GM18909 (cell line): ENCODE measurements at regions not wholly inside any gene's neighbourhood (a gene's known extent, or its start where the extent isn't known, plus 50 kb on each side); places are given as distances from the start of the nearest gene placed in this dataset.

Source experiments
- ATAC-seq: cut with Tn5 transposase; IDR thresholded peaks from one replicate; pipeline ENCODE4 v1.9.1; 2021; ENCODE audit warnings: mild to moderate bottlenecking; ENCODE audit not compliant: unreplicated experiment, poor library complexity

DNA sequence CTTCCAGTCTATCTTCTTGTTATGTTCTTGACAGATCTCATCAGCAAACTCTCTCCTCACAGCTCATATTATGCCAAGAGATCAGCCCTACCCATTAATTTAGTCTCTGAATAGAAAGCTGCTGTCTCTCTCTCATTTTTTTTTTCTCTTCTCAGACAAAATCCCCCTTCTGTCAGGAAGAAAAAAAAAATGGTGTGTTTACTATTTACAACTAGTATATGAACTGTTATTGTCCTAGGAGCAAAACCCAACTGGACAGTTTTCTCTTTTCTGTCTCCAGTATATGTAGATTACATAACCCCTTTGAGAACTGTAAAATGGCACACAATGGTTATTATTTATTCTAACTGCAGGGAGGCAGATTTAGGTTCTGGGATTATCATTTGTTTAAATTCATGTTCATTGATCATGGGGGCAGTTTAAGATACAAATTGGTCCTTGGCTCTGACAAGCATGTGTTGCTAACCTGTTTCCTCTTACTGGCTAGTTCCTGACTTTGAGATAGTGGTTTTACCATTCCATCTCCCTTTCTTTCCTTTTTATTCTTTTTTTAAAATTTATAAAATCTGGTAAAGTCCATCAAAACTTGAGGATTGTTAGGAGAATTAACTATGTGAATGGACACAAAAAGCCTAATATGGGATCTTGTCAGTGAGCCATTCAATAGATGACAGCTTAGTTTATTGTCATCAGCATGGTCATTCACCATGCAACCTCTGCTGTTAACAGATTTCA is 210.0 kb upstream of the PAPPA start:
- no peak for ATAC-seq

- ATAC-seq: no peak
Observed at GRCh38 chr9:115944166-115944948, 209.2 kb upstream of the PAPPA start.

- no peak for ATAC-seq
Observed at GRCh38 chr9:115945009-115945431, 208.6 kb upstream of the PAPPA start.

DNA sequence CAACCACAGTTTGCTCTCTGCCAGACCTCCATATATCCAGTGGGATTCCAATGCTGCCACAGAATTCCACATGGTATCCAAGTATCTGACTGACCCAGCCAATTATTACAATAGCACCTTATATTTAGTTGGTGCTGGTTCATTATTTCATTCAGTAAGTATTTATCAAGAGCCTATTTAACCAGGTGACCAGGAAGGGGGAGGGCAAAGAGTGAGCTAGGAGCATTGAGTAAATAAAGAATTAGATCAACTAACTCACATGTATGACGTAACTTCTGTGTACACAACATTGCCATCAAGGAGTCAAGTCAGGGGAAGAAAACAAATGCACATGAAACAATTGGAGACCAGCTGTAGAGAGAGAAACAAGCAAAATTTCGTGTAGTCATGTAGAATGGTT is 207.1 kb upstream of the PAPPA start:
- no peak for ATAC-seq

DNA sequence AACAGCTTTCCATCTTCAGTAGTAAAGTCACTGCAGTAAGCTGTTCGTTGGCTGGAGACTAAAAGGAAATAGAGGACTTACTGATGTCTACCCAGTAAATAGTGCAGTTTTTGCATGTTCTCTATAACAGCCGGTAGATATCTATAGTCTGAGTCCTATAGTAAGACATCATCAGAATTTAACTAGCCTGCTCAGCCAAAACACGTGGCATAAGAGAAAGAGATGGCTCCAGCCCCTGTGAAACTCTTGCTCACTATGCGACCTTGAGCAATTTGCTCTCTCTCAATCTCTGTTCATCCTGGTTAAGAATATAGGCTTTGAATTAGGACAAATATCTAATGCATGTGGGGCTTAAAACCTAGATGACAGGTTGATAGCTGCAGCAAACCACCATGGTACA is 201.6 kb upstream of the PAPPA start:
- ATAC-seq: no peak

DNA sequence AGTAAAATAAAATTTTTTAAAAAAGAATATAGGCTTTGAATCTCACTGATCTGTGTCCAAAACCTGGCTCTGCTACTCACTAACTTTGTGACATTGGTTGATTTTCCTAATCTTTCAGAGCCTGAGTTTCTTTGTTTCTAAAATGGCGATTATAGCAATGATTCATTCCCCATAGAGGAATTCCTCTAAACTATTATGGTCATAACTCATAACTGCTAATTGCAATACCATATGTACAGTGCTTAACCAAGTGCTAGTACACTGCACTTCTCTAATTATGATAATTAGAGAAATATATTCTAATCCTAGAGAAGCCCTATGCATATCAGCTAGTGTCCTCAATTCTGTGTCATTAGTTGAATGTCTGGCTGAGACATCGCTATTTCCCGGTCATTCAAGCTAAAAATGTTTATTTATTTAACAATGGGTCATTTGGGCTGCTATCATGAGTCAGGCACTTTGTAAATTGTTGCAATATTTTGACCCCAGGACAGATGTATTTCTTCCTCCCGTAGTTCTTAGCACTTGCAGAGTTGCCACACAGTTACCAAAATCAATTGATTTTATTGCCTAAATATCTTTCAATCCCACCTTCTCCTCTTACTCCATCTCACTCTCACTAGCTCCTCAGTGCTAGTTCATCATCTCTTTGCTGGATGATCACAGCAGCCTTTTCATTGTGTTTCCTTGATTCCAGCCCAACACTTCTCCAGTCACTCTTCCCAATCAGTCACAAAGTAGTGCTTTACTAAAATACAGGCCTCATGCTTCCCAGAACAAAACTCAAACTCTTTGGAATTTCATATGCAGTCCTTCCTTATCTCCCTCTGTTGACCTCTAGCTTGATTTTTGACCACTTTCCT is 200.9 kb upstream of the PAPPA start:
- no peak for ATAC-seq

- ATAC-seq: no peak
Observed at GRCh38 chr9:115956371-115956770, 197.2 kb upstream of the PAPPA start.

DNA sequence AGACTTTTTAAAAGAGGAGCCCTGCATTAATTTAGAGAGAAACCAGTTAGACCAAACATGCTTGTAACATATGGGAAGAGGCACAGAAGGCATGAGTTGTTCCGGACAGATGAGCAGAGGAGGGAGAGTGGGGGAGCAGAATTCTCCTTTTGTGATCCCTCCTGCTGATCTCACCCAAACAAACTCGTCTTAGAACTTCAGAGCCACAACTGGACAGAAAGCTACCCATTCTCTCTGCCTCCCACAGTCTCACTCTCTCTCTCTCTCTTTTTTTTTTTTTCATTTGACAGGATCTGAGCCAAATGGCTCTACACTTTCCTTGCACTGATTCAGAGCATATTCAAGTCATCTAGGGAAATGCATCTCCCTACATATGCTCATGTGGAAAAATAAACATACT is 196.0 kb upstream of the PAPPA start:
- no peak for ATAC-seq

GRCh38 chr9:115964710-115965347 is 188.8 kb upstream of the PAPPA start:
- no peak for ATAC-seq

GRCh38 chr9:115966660-115967059 is 186.9 kb upstream of the PAPPA start:
- ATAC-seq: no peak

DNA sequence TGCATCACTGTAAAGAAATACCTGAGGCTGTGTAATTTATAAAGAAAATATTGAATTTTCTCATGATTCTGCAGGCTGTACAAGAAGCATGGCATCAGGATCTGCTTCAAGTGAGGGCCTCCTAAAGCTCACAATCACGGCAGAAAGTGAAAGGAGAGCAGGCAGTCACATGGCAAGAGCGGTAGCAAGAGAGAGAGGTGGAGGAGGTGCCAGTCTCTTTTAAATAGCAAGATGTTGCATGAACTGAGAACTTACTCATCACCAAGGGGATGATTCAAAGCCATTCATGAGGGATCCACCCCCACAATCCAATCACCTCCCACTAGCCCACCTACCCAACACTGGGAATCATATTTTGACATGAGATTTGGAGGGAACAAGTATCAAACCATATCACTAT is 184.5 kb upstream of the PAPPA start:
- no peak for ATAC-seq

DNA sequence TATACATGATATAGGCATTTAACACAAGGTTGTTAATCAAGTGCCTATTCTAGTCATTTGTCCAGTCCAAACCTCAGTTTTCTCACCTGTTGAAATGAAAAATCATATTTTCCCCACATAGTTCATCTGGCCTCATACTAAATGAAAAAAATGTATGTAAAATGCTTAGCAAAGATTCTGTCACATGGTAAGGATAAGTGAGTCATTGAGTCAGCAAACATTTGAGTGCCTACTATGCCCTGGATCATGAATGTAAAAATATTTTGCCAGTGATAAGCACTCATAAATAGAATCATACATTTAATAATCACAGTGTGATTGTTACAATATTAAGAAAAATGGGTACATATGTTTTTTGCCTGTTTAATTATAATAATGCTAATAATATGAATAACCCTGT is 181.2 kb upstream of the PAPPA start:
- ATAC-seq: no peak

GRCh38 chr9:115972843-115973595 is 180.6 kb upstream of the PAPPA start:
- ATAC-seq: no peak

DNA sequence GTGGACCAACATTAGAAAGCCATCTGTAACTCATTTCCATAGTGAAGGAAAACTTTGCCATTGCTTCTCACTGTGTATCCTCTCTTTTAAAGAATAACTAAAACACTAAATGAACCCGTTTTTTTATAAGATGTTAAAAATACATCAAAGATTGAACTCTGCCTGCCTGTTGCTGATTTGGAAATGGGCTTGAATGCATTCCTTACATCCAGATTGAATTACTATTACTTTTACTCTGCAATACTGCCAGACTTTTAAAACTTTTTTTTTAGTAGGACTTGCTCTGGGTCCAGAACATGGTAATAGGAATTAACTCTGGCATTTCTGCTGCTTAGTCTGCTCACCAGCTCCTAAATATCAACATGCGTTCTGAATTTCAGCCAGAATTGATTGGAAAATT is 176.8 kb upstream of the PAPPA start:
- ATAC-seq: no peak

DNA sequence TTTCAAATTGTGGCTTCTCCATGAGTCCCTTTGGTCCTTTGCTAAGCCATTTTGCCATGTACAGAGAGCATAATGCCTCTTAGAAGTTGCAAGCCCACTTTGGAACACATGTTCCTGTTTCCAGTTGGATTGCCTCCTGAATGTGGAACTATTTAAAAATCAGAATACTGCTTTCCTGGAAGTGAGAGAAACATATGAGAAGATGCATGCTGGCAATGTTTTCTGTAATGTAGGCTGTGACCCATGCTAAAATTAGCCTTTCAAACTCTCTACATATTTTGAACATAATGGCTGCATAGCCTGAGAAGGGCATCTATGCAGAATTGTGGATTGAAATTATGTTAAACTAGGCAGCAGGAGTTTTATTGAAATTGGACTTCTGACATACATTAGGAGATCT is 175.5 kb upstream of the PAPPA start:
- no peak for ATAC-seq

GRCh38 chr9:115978659-115979096 is 174.9 kb upstream of the PAPPA start:
- ATAC-seq: no peak

DNA sequence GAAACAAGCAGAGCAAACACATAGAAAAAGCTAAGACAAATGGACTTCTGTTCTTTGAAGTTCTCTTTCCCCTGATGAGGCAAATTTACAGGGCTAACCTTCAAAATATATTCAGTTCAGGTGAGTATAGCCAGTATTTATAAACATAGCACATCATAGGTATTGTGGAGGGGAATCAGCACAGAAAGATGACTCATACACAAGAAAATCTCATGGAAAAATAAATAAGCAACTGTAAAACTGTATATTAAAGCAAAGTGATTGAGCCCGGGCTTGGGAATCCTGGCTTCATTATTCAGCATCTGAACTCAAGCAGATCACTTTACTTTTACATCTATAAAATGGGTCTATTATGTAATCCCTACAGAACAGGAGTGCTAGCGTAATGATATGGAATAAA is 173.5 kb upstream of the PAPPA start:
- no peak for ATAC-seq

DNA sequence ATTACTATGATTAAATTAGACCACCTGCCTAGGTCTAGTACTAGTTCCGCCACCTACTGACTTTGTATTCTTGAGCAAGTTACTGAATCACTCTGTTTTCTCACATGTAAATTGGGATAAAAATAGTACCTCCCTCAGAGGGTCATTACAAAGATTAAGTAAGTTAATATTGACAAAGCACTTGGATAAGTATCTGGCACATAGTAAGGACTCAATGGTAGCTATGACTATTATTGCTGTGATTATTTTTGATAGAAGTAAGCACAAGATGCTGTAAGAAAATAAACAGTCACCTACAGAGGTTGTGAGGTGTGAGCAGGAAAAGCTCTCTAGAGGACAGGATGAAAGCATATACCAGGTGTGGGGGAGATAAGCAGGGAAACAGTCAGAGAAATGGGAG is 173.1 kb upstream of the PAPPA start:
- no peak for ATAC-seq

DNA sequence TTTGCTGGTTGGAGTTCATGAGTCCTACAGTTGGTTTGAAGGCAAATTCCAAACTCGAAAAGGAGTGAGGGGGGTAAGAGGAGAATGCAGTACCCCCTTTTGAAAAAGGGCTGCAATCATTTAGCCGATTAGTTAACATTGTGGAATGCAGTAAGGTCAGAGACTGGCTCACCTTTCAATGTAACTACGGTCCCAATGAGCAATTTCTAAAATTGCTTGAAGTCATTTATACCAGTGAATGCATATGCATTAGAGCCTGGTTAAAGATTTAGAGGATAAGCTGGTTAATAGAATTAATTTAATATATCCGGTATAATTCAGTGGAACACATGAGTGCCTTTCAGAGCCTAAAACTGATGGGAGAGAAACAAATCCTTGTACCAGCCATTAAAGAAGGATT is 172.6 kb upstream of the PAPPA start:
- no peak for ATAC-seq

GRCh38 chr9:115983366-115983765 is 170.2 kb upstream of the PAPPA start:
- ATAC-seq: no peak
